ENCODE measurements at regions not wholly inside any gene's neighbourhood (a gene's known extent, or its start where the extent isn't known, plus 50 kb on each side); places are given as distances from the start of the nearest gene placed in this dataset.

GRCh38 chr1:42044346-42044745 lies 108.9 kb upstream of the GUCA2B start:
- no peak for DNase-seq (ENCODE audit: low spot score)
- TF ChIP-seq, protein P1, sequence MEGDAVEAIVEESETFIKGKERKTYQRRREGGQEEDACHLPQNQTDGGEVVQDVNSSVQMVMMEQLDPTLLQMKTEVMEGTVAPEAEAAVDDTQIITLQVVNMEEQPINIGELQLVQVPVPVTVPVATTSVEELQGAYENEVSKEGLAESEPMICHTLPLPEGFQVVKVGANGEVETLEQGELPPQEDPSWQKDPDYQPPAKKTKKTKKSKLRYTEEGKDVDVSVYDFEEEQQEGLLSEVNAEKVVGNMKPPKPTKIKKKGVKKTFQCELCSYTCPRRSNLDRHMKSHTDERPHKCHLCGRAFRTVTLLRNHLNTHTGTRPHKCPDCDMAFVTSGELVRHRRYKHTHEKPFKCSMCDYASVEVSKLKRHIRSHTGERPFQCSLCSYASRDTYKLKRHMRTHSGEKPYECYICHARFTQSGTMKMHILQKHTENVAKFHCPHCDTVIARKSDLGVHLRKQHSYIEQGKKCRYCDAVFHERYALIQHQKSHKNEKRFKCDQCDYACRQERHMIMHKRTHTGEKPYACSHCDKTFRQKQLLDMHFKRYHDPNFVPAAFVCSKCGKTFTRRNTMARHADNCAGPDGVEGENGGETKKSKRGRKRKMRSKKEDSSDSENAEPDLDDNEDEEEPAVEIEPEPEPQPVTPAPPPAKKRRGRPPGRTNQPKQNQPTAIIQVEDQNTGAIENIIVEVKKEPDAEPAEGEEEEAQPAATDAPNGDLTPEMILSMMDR (IDR thresholded peaks at IDR 0.05; ENCODE audit: extremely low read depth, insufficient read depth, missing control alignments) = no peak
- in situ Hi-C loops (cut with MboI; ENCODE audit: low pct_unique_long_range_greater_than_20kb, low sequenced_read_pairs, unreplicated experiment) = no loop called here

DNA sequence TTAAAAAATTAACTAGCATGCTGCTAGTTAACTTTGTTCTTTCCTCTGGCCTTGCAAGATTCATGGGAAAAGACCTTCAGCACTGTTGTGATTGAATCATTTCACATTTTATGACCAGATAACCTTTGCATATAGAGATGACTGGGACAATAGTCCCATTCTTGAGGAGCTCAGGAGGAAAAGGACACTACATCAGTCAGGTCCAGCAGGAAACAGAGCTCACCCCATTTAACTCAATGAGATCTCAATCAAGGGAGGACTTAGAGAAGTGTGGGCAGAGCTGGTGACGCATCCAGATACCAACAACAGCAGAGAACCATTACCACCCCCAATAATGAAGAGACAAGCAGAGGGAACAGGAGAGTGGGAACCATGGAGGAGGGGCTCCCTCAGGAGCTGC lies 109.4 kb upstream of the GUCA2B start:
- in situ Hi-C loops (cut with MboI; ENCODE audit: low pct_unique_long_range_greater_than_20kb, low sequenced_read_pairs, unreplicated experiment) = no loop called here
- TF ChIP-seq, protein P1 (IDR thresholded peaks at IDR 0.05; ENCODE audit: extremely low read depth, insufficient read depth, missing control alignments) = no peak
- DNase-seq (ENCODE audit: low spot score) = no peak

DNA sequence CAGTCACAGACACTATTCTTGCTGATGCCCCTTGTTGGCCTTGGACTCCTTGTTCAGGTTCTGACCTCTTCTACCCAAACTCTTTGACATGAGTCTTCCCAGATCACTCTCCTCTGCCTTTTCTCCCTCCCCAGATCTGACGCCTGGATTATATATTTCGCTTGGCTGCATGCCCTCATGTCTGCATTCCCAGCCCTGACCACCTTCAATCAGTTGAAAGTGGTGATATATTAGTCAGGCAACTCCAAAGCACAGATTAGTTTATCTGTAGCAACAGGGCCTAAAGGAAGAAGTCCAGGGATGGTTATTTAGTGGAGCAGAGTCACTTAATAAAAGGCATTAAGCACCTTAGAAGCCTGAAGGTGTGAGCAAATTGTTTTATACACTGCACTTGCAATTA lies 110.0 kb upstream of the GUCA2B start:
- in situ Hi-C loops (cut with MboI; ENCODE audit: low pct_unique_long_range_greater_than_20kb, low sequenced_read_pairs, unreplicated experiment) = no loop called here
- DNase-seq (ENCODE audit: low spot score) = no peak

GRCh38 chr1:42041031-42041430 lies 112.2 kb upstream of the GUCA2B start:
- TF ChIP-seq, protein P1 (IDR thresholded peaks at IDR 0.05; ENCODE audit: extremely low read depth, insufficient read depth, missing control alignments) = no peak
- no peak for DNase-seq (ENCODE audit: low spot score)
- in situ Hi-C loops (cut with MboI; ENCODE audit: low pct_unique_long_range_greater_than_20kb, low sequenced_read_pairs, unreplicated experiment) = no loop called here

More for the DNA sequence above, 110.0 kb upstream of the GUCA2B start:
- TF ChIP-seq, protein P1 (IDR thresholded peaks at IDR 0.05; ENCODE audit: extremely low read depth, insufficient read depth, missing control alignments) = no peak

DNA sequence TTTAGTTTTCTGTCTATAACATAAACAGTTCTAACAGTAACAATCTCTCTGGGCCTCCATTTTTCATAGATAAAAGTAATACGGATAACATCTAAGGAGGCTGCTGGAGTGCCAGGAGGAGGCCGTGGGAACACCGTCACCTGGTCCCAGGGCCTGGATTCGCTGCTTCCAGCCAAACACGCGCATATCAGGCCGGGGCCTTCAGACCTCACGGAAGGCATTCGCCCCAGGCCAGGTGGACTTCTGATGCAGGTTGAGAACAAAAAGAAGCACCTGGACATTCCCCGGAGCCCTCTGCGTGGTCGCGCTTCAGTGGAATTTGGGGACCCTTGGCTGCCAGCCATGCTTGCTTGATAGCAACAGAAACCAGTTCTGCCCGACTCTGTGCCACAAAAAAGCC lies 113.1 kb upstream of the GUCA2B start:
- in situ Hi-C loops (cut with MboI; ENCODE audit: low pct_unique_long_range_greater_than_20kb, low sequenced_read_pairs, unreplicated experiment) = no loop called here
- TF ChIP-seq, protein P1 (IDR thresholded peaks at IDR 0.05; ENCODE audit: extremely low read depth, insufficient read depth, missing control alignments) = no peak
- DNase-seq (ENCODE audit: low spot score) = no peak

DNA sequence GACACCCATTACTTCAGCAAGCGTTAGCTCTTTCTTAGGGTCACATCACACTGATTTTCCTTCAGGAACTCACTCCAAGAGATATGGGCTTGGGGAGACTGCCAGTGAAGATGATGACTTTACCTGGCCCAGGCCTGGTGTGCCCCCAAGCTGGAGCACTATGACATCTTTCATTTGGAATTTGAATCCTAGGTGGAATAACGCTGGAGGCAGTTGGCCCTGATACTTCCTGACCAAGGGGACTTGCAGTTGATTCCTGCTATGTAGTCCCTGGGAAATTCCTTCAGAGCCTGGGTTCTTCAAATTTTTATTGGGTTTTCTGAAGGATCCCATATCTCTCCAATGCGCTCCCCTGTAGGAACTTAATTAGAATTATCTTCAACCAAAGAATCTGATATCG lies 114.9 kb upstream of the GUCA2B start:
- in situ Hi-C loops (cut with MboI; ENCODE audit: low pct_unique_long_range_greater_than_20kb, low sequenced_read_pairs, unreplicated experiment) = no loop called here

More for the DNA sequence above, 114.9 kb upstream of the GUCA2B start:
- TF ChIP-seq, protein P1 (IDR thresholded peaks at IDR 0.05; ENCODE audit: extremely low read depth, insufficient read depth, missing control alignments) = no peak
- no peak for DNase-seq (ENCODE audit: low spot score)

Measured in GM13977 (cell line).